ENCODE measurements at regions not wholly inside any gene's neighbourhood (a gene's known extent, or its start where the extent isn't known, plus 50 kb on each side); places are given as distances from the start of the nearest gene placed in this dataset.

GRCh38 chr6:105639124-105639523 lies 236.2 kb upstream of the PREP start:
- Histone ChIP-seq H3K4me3 (ENCODE audit: low read depth, low read length) (no peak overlapping the region), H3K27me3 (ENCODE audit: control insufficient read depth, insufficient read depth, low read length) (no peaks in the 10 kb centered on the region), H3K36me3 (ENCODE audit: control insufficient read depth, insufficient read depth, low read length) (no peaks in the 10 kb centered on the region), H3K9me3 (ENCODE audit: control insufficient read depth, insufficient read depth, low read length) (no peaks in the 10 kb centered on the region), H3K27ac (ENCODE audit: low read depth, low read length) (no peak overlapping the region), H3K4me1 (ENCODE audit: control insufficient read depth, insufficient read depth, low read length) (no peaks in the 10 kb centered on the region)
- DNase-seq (ENCODE audit: low read depth in 4 of 6, low spot score in 6 of 6) = no peak
- WGBS (ENCODE audit: insufficient coverage) = no CpG with 5 or more reads among the region's 2 CpGs

- no peak overlapping the region for H3K27ac ChIP-seq (ENCODE audit: low read depth, low read length)
- DNase-seq (ENCODE audit: low read depth in 4 of 6, low spot score in 6 of 6) = no peak
- H3K4me3 ChIP-seq (ENCODE audit: low read depth, low read length) = no peak overlapping the region
- H3K9me3 ChIP-seq (ENCODE audit: control insufficient read depth, insufficient read depth, low read length) = no peaks in the 10 kb centered on the region
- H3K36me3 ChIP-seq (ENCODE audit: control insufficient read depth, insufficient read depth, low read length) = no peaks in the 10 kb centered on the region
- no peaks in the 10 kb centered on the region for H3K27me3 ChIP-seq (ENCODE audit: control insufficient read depth, insufficient read depth, low read length)
- H3K4me1 ChIP-seq (ENCODE audit: control insufficient read depth, insufficient read depth, low read length) = no peaks in the 10 kb centered on the region
Measured at GRCh38 chr6:105633814-105634213, 230.9 kb upstream of the PREP start.

GRCh38 chr6:105628156-105628860 lies 225.4 kb upstream of the PREP start:
- Histone ChIP-seq H3K4me1 (ENCODE audit: control insufficient read depth, insufficient read depth, low read length) (no peaks in the 10 kb centered on the region), H3K27ac (ENCODE audit: low read depth, low read length) (no peak overlapping the region)

GRCh38 chr6:105626295-105627158 lies 223.6 kb upstream of the PREP start:
- Histone ChIP-seq H3K9me3 (ENCODE audit: control insufficient read depth, insufficient read depth, low read length) (no peaks in the 10 kb centered on the region), H3K27me3 (ENCODE audit: control insufficient read depth, insufficient read depth, low read length) (no peaks in the 10 kb centered on the region), H3K36me3 (ENCODE audit: control insufficient read depth, insufficient read depth, low read length) (no peaks in the 10 kb centered on the region), H3K27ac (ENCODE audit: low read depth, low read length) (no peak overlapping the region), H3K4me1 (ENCODE audit: control insufficient read depth, insufficient read depth, low read length) (no peaks in the 10 kb centered on the region), H3K4me3 (ENCODE audit: low read depth, low read length) (no peak overlapping the region)
- no peak for DNase-seq (ENCODE audit: low read depth in 4 of 6, low spot score in 6 of 6)
- WGBS (ENCODE audit: insufficient coverage) = no CpG with 5 or more reads among the region's 2 CpGs

More at GRCh38 chr6:105628156-105628860, 225.4 kb upstream of the PREP start:
- Histone ChIP-seq H3K9me3 (ENCODE audit: control insufficient read depth, insufficient read depth, low read length) (no peaks in the 10 kb centered on the region), H3K36me3 (ENCODE audit: control insufficient read depth, insufficient read depth, low read length) (no peaks in the 10 kb centered on the region), H3K4me3 (ENCODE audit: low read depth, low read length) (no peak overlapping the region), H3K27me3 (ENCODE audit: control insufficient read depth, insufficient read depth, low read length) (no peaks in the 10 kb centered on the region)
- no peak for DNase-seq (ENCODE audit: low read depth in 4 of 6, low spot score in 6 of 6)
- 94% methylated on average over 2 of the region's 7 CpGs for WGBS (ENCODE audit: insufficient coverage)

- Histone ChIP-seq H3K4me1 (ENCODE audit: control insufficient read depth, insufficient read depth, low read length) (no peaks in the 10 kb centered on the region), H3K4me3 (ENCODE audit: low read depth, low read length) (no peak overlapping the region), H3K27ac (ENCODE audit: low read depth, low read length) (no peak overlapping the region), H3K9me3 (ENCODE audit: control insufficient read depth, insufficient read depth, low read length) (no peaks in the 10 kb centered on the region), H3K36me3 (ENCODE audit: control insufficient read depth, insufficient read depth, low read length) (no peaks in the 10 kb centered on the region), H3K27me3 (ENCODE audit: control insufficient read depth, insufficient read depth, low read length) (no peaks in the 10 kb centered on the region)
- no peak for DNase-seq (ENCODE audit: low read depth in 4 of 6, low spot score in 6 of 6)
- WGBS (ENCODE audit: insufficient coverage) = no CpG with 5 or more reads among the region's 3 CpGs
Measured at GRCh38 chr6:105624021-105624420, 221.1 kb upstream of the PREP start.

- Histone ChIP-seq H3K27ac (ENCODE audit: low read depth, low read length) (no peak overlapping the region), H3K4me3 (ENCODE audit: low read depth, low read length) (no peak overlapping the region), H3K9me3 (ENCODE audit: control insufficient read depth, insufficient read depth, low read length) (no peaks in the 10 kb centered on the region), H3K4me1 (ENCODE audit: control insufficient read depth, insufficient read depth, low read length) (no peaks in the 10 kb centered on the region), H3K36me3 (ENCODE audit: control insufficient read depth, insufficient read depth, low read length) (no peaks in the 10 kb centered on the region), H3K27me3 (ENCODE audit: control insufficient read depth, insufficient read depth, low read length) (no peaks in the 10 kb centered on the region)
- 95% methylated on average over 3 of the region's 3 CpGs for WGBS (ENCODE audit: insufficient coverage)
- no peak for DNase-seq (ENCODE audit: low read depth in 4 of 6, low spot score in 6 of 6)
Measured at GRCh38 chr6:105622226-105622625, 219.3 kb upstream of the PREP start.

GRCh38 chr6:105621564-105622175 lies 218.8 kb upstream of the PREP start:
- Histone ChIP-seq H3K27me3 (ENCODE audit: control insufficient read depth, insufficient read depth, low read length) (no peaks in the 10 kb centered on the region), H3K4me3 (ENCODE audit: low read depth, low read length) (no peak overlapping the region), H3K4me1 (ENCODE audit: control insufficient read depth, insufficient read depth, low read length) (no peaks in the 10 kb centered on the region), H3K27ac (ENCODE audit: low read depth, low read length) (no peak overlapping the region), H3K36me3 (ENCODE audit: control insufficient read depth, insufficient read depth, low read length) (no peaks in the 10 kb centered on the region), H3K9me3 (ENCODE audit: control insufficient read depth, insufficient read depth, low read length) (no peaks in the 10 kb centered on the region)
- WGBS (ENCODE audit: insufficient coverage) = 100% methylated on average over 3 of the region's 6 CpGs
- no peak for DNase-seq (ENCODE audit: low read depth in 4 of 6, low spot score in 6 of 6)

- no peaks in the 10 kb centered on the region for H3K36me3 ChIP-seq (ENCODE audit: control insufficient read depth, insufficient read depth, low read length)
- WGBS (ENCODE audit: insufficient coverage) = no CpG with 5 or more reads among the region's 3 CpGs
- no peak overlapping the region for H3K4me3 ChIP-seq (ENCODE audit: low read depth, low read length)
- no peak for DNase-seq (ENCODE audit: low read depth in 4 of 6, low spot score in 6 of 6)
- H3K9me3 ChIP-seq (ENCODE audit: control insufficient read depth, insufficient read depth, low read length) = no peaks in the 10 kb centered on the region
- H3K27me3 ChIP-seq (ENCODE audit: control insufficient read depth, insufficient read depth, low read length) = no peaks in the 10 kb centered on the region
- H3K27ac ChIP-seq (ENCODE audit: low read depth, low read length) = no peak overlapping the region
- H3K4me1 ChIP-seq (ENCODE audit: control insufficient read depth, insufficient read depth, low read length) = no peaks in the 10 kb centered on the region
Measured at GRCh38 chr6:105620878-105621277, 218.0 kb upstream of the PREP start.

GRCh38 chr6:105619971-105620741 lies 217.3 kb upstream of the PREP start:
- no peak overlapping the region for H3K4me3 ChIP-seq (ENCODE audit: low read depth, low read length)
- H3K36me3 ChIP-seq (ENCODE audit: control insufficient read depth, insufficient read depth, low read length) = no peaks in the 10 kb centered on the region
- no peak for DNase-seq (ENCODE audit: low read depth in 4 of 6, low spot score in 6 of 6)
- H3K9me3 ChIP-seq (ENCODE audit: control insufficient read depth, insufficient read depth, low read length) = peaks cover 2% of the 10 kb centered on the region
- no peak overlapping the region for H3K27ac ChIP-seq (ENCODE audit: low read depth, low read length)
- WGBS (ENCODE audit: insufficient coverage) = 77% methylated on average over 3 of the region's 8 CpGs
- no peaks in the 10 kb centered on the region for H3K27me3 ChIP-seq (ENCODE audit: control insufficient read depth, insufficient read depth, low read length)
- H3K4me1 ChIP-seq (ENCODE audit: control insufficient read depth, insufficient read depth, low read length) = no peaks in the 10 kb centered on the region

Data from spinal cord (tissue), 9 donors.